ENCODE measurements at regions not wholly inside any gene's neighbourhood (a gene's known extent, or its start where the extent isn't known, plus 50 kb on each side); places are given as distances from the start of the nearest gene placed in this dataset.

DNA sequence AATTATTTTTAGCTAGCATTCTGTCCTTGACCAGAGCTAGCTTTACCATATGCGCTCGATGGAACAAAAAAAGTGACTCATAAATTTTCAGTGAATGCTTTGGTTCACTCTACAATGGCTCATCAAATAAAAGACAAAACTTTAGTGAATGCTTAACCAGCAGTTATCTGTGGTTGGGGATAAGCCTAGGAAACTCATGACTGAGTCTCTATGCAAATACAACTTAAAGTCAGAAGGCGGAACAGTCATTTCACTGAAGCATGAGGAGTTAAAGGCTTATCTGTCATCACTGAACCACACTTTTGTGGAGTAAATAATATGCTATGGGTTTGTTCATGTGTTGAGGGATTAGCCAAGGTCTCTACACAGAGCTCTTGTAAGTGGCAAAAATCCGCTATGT, 308.4 kb downstream of the SQOR start:
- TF ChIP-seq POLR2A (IDR thresholded peaks at IDR 0.05) = no peak
- TF ChIP-seq, protein P1, sequence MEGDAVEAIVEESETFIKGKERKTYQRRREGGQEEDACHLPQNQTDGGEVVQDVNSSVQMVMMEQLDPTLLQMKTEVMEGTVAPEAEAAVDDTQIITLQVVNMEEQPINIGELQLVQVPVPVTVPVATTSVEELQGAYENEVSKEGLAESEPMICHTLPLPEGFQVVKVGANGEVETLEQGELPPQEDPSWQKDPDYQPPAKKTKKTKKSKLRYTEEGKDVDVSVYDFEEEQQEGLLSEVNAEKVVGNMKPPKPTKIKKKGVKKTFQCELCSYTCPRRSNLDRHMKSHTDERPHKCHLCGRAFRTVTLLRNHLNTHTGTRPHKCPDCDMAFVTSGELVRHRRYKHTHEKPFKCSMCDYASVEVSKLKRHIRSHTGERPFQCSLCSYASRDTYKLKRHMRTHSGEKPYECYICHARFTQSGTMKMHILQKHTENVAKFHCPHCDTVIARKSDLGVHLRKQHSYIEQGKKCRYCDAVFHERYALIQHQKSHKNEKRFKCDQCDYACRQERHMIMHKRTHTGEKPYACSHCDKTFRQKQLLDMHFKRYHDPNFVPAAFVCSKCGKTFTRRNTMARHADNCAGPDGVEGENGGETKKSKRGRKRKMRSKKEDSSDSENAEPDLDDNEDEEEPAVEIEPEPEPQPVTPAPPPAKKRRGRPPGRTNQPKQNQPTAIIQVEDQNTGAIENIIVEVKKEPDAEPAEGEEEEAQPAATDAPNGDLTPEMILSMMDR (IDR thresholded peaks at IDR 0.05) = no peak

Data from esophagus squamous epithelium (tissue), 4 donors.